ENCODE measurements at regions not wholly inside any gene's neighbourhood (a gene's known extent, or its start where the extent isn't known, plus 50 kb on each side); places are given as distances from the start of the nearest gene placed in this dataset.
"Not testable (repeated sequence)": the region's sequence is repeated elsewhere in the genome, so short reads cannot be mapped to it uniquely, and the experiment has no call there.

GRCh38 chr2:77721593-77721992, 199.4 kb upstream of the LRRTM4 start:
- no peak for DNase-seq

DNA sequence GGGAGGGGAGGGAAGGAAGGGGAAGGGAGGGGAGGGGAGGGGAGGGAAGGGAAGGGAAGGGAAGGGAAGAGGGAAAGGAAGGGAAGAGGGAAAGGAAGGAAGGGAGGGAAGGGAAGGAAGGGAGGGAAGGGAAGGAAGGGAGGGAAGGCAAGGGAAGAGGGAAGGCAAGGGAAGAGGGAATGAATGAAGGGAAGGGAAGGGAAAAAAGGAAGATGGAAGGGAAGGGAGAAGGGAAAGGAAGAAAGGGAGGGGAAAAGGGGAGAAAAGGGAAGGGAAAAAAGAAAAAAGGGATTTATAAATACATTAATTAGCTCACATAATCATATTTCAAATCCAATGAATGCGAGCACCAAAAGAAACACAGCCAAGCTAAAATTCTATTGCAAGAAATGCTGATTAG, 202.9 kb upstream of the LRRTM4 start:
- DNase-seq = no peak

- DNase-seq = peak in 2 of 58 donors; percentile 1 to 2
These were observed 212.6 kb upstream of the LRRTM4 start for GRCh38 chr2:77734662-77735340.

DNA sequence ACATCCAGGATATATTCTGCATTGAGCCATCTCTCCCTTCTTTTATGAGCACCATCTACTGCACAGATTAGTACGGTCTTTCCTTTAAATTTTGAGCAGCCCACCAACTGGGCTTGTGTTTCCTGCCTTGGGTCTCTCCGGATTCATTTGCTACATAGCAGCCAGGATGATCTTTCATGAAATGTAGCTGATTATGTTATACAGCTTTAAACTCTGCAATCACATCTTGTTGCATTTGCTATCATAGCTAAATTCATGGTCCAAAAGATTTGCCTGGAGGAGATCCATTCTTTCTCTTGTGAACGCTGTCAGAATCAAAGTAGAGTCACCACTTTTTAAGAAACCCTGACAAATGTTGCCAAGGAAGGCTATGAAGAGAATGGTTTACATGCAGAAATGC, 215.1 kb upstream of the LRRTM4 start:
- DNase-seq = no peak

GRCh38 chr2:77746780-77747179, 224.6 kb upstream of the LRRTM4 start:
- no peak for DNase-seq

GRCh38 chr2:77753710-77754345, 231.7 kb upstream of the LRRTM4 start:
- not testable (repeated sequence) for DNase-seq

GRCh38 chr2:77767388-77768076, 245.4 kb upstream of the LRRTM4 start:
- no peak for DNase-seq

DNA sequence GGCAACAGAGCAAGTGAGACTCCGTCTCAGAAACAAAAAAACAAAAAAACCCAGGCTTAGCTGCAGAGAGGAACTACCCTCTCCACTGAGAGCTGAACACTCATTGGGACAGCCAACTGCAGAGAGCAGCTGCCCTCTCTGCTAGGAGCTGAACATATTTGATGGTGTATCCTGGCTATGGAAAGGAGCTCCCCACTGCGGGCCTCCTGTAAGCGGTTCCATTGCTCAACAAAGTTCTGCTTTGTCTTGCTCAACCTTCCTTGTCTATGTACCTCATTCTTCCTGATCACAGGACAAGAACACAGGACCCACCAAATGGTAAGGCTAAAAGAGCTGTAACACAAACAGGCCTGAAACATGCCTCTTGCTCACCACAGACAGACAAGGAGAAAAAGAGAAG, 246.3 kb upstream of the LRRTM4 start:
- DNase-seq = no peak

GRCh38 chr2:77778917-77779316, 256.7 kb upstream of the LRRTM4 start:
- no peak for DNase-seq

GRCh38 chr2:77793500-77793899, 271.3 kb upstream of the LRRTM4 start:
- not testable (repeated sequence) for DNase-seq

DNA sequence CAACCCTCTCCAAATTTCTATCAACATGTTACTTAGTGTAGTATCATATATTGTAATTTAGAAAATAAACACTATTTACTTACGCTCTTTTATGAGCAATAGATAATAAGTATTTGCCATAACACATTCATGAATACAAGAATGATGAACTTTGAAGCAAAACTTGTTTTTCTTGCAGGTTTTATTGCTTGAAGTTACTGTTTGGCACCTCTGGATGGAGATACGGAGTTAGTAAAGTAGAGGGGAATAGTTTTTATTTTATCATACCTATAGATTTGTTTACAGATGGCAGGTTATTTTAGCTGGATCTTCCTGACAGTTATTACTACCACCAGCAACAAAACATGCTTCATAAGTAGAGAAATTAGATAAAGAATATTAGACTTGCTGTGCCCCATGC, 274.2 kb upstream of the LRRTM4 start:
- no peak for DNase-seq

GRCh38 chr2:77797088-77797487, 274.9 kb upstream of the LRRTM4 start:
- no peak for DNase-seq

DNA sequence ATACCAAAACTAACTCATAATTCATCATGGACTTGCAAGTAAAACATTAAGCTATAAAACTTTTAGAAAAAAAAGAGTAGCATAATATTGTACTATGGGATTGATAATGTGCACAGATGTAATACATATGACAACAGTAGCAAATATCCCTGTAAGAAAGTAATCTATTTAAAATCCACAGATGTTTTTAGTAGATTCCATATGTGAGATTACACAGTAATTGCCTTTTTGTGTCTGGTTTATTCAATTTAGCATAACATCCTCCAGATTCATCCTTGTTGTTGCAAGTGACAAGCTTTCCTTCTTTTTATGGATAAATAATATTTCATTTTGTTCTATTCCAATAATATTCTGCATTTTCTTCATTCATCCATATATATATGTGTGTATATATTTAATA, 278.2 kb upstream of the LRRTM4 start:
- DNase-seq = no peak

- no peak for DNase-seq
These were observed 285.5 kb upstream of the LRRTM4 start for GRCh38 chr2:77807531-77808215.

DNA sequence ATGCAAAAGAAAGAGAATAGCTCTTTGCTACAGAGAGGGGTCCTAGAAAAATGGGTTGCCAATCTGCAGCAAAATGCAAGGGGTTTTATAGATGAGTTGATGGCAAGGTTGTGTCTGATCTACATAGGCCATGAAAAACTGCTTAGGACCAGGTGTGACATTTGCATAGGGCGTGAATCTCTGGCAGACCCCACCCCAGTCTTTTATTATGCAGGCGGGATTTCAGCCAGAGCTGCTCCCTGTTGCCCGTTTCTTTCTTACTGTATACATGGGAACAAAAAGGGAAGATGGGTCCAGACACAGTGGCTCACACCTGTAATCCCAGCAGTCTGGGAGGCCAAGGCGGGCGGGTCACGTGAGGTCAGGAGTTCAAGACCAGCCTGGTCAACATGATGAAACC, 286.4 kb upstream of the LRRTM4 start:
- no peak for DNase-seq

DNA sequence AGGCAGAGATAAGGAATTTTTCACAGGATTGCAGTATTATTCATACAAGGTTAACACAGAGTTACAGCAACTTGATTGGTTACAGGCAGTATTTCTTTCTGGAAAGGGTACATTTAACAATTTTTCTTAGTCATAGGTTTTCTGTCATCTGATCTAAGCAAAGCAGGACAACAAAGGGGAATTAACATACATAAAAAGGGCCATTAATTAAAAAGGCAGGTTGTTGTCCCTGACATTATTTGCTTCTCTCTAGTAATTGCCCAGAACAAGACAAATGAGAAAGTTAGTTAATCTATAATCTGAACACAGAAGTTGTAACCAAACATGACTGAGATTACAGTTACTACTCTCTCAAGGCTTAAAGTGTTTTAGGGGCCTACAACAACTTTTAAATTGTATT, 291.4 kb upstream of the LRRTM4 start:
- no peak for DNase-seq

DNA sequence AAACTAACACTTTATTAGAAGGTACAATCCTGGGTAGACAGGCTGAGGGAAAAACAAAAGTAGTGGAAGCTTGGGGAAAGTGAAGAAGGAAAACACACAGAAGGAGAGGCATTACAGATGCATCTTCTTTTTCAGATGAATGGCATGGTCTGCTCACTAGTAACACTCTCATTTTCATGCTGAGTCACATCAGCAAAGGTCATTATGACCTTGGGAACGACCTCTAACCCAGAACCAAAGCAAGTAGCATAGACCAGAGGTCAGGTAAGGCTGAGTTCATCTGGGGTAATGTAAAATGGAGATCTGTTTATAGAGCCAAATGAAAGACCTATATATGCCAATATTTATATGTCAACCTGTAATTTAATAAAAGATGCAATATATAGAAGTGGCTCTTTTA, 294.4 kb upstream of the LRRTM4 start:
- DNase-seq = no peak

GRCh38 chr2:77818186-77818585, 296.0 kb upstream of the LRRTM4 start:
- DNase-seq = no peak

- DNase-seq = no peak
These were observed 300.9 kb upstream of the LRRTM4 start for GRCh38 chr2:77823028-77823427.

GRCh38 chr2:77831060-77831459, 308.9 kb upstream of the LRRTM4 start:
- DNase-seq = no peak

- DNase-seq = no peak
These were observed 309.3 kb upstream of the LRRTM4 start for GRCh38 chr2:77831471-77831870.

DNA sequence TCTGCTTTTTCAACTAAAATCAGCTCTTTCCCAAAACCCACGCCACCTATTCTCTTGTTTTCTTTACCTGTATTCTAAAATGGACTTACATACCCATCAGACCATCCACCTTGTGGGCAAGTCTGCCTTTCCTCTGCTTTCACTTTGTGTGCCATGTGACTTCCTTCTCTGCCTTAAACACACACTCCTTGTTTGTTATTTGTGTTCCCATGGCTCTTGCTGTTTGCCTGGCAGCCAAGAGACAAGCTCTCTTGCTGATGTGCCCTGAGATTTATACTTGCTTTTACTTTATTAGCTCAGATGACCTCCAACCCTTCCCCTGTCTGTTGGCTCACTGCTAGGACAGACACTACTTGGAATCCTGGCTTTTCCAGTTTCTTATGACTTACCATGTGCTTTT, 309.7 kb upstream of the LRRTM4 start:
- DNase-seq = no peak
